ENCODE measurements at regions not wholly inside any gene's neighbourhood (a gene's known extent, or its start where the extent isn't known, plus 50 kb on each side); places are given as distances from the start of the nearest gene placed in this dataset.

GRCh38 chr4:43238008-43238407, 345.5 kb downstream of the GRXCR1 start:
- Histone ChIP-seq H3K27ac (ENCODE audit: low read depth in 1 of 2, low read length in 1 of 2) (no peak overlapping the region), H3K9ac (ENCODE audit: insufficient read depth in 1 of 2, low read length in 2 of 2) (no peak overlapping the region), H3K4me1 (ENCODE audit: control insufficient read depth in 5 of 5, insufficient read depth in 5 of 5, low read length in 5 of 5) (no peaks in the 10 kb centered on the region), H3K27me3 (ENCODE audit: control insufficient read depth in 3 of 3, insufficient read depth in 3 of 3, low read length in 2 of 3) (no peaks in the 10 kb centered on the region), H3K4me3 (no peak overlapping the region), H3K36me3 (ENCODE audit: control insufficient read depth in 4 of 4, insufficient read depth in 4 of 4, low read length in 4 of 4) (no peaks in the 10 kb centered on the region), H3K9me3 (ENCODE audit: control insufficient read depth in 4 of 4, insufficient read depth in 3 of 4, low read length in 3 of 4) (peaks cover 0 to 3% (median 0%) of the 10 kb centered on the region in 4 donors)
- no peak for TF ChIP-seq CTCF (IDR thresholded peaks at IDR 0.05; ENCODE audit: control extremely low read depth, extremely low read depth)
- ATAC-seq (ENCODE audit: insufficient read depth, low FRiP score) (no peak), DNase-seq (peak in 1 of 3 donors; percentile 18)
- WGBS, 2 donors: 36 to 37% methylated on average over 1 of the region's 1 CpG

GRCh38 chr4:43238585-43238984, 346.1 kb downstream of the GRXCR1 start:
- DNase-seq (no peak), ATAC-seq (ENCODE audit: insufficient read depth, low FRiP score) (no peak)
- Histone ChIP-seq H3K27ac (ENCODE audit: low read depth in 1 of 2, low read length in 1 of 2) (no peak overlapping the region), H3K4me1 (ENCODE audit: control insufficient read depth in 5 of 5, insufficient read depth in 5 of 5, low read length in 5 of 5) (no peaks in the 10 kb centered on the region), H3K36me3 (ENCODE audit: control insufficient read depth in 4 of 4, insufficient read depth in 4 of 4, low read length in 4 of 4) (no peaks in the 10 kb centered on the region), H3K27me3 (ENCODE audit: control insufficient read depth in 3 of 3, insufficient read depth in 3 of 3, low read length in 2 of 3) (no peaks in the 10 kb centered on the region), H3K9me3 (ENCODE audit: control insufficient read depth in 4 of 4, insufficient read depth in 3 of 4, low read length in 3 of 4) (peaks cover 0 to 3% (median 0%) of the 10 kb centered on the region in 4 donors), H3K9ac (ENCODE audit: insufficient read depth in 1 of 2, low read length in 2 of 2) (no peak overlapping the region), H3K4me3 (no peak overlapping the region)
- no peak for TF ChIP-seq CTCF (IDR thresholded peaks at IDR 0.05; ENCODE audit: control extremely low read depth, extremely low read depth)

- Histone ChIP-seq H3K9me3 (ENCODE audit: control insufficient read depth in 4 of 4, insufficient read depth in 3 of 4, low read length in 3 of 4) (no peaks in the 10 kb centered on the region), H3K9ac (ENCODE audit: insufficient read depth in 1 of 2, low read length in 2 of 2) (no peak overlapping the region), H3K4me1 (ENCODE audit: control insufficient read depth in 5 of 5, insufficient read depth in 5 of 5, low read length in 5 of 5) (no peaks in the 10 kb centered on the region), H3K27ac (ENCODE audit: low read depth in 1 of 2, low read length in 1 of 2) (no peak overlapping the region), H3K36me3 (ENCODE audit: control insufficient read depth in 4 of 4, insufficient read depth in 4 of 4, low read length in 4 of 4) (no peaks in the 10 kb centered on the region), H3K4me3 (no peak overlapping the region), H3K27me3 (ENCODE audit: control insufficient read depth in 3 of 3, insufficient read depth in 3 of 3, low read length in 2 of 3) (no peaks in the 10 kb centered on the region)
- TF ChIP-seq CTCF (IDR thresholded peaks at IDR 0.05; ENCODE audit: control extremely low read depth, extremely low read depth): no peak
- ATAC-seq (ENCODE audit: insufficient read depth, low FRiP score) (no peak), DNase-seq (no peak)
Measured at GRCh38 chr4:43241104-43241503, 348.6 kb downstream of the GRXCR1 start.

- Histone ChIP-seq H3K27ac (ENCODE audit: low read depth in 1 of 2, low read length in 1 of 2) (no peak overlapping the region), H3K4me1 (ENCODE audit: control insufficient read depth in 5 of 5, insufficient read depth in 5 of 5, low read length in 5 of 5) (no peaks in the 10 kb centered on the region), H3K27me3 (ENCODE audit: control insufficient read depth in 3 of 3, insufficient read depth in 3 of 3, low read length in 2 of 3) (no peaks in the 10 kb centered on the region), H3K9me3 (ENCODE audit: control insufficient read depth in 4 of 4, insufficient read depth in 3 of 4, low read length in 3 of 4) (no peaks in the 10 kb centered on the region), H3K36me3 (ENCODE audit: control insufficient read depth in 4 of 4, insufficient read depth in 4 of 4, low read length in 4 of 4) (no peaks in the 10 kb centered on the region), H3K9ac (ENCODE audit: insufficient read depth in 1 of 2, low read length in 2 of 2) (no peak overlapping the region), H3K4me3 (no peak overlapping the region)
- ATAC-seq (ENCODE audit: insufficient read depth, low FRiP score) (no peak), DNase-seq (peak in 1 of 3 donors; percentile 2)
- 29 to 43% methylated on average over 2 of the region's 2 CpGs for WGBS, 2 donors
- TF ChIP-seq CTCF (IDR thresholded peaks at IDR 0.05; ENCODE audit: control extremely low read depth, extremely low read depth): no peak
Measured at GRCh38 chr4:43242606-43243005, 350.1 kb downstream of the GRXCR1 start.

Measured in lung (tissue), 11 donors.